ENCODE measurements at regions not wholly inside any gene's neighbourhood (a gene's known extent, or its start where the extent isn't known, plus 50 kb on each side); places are given as distances from the start of the nearest gene placed in this dataset. TPM values are rescaled to one million over a fixed set of nuclear protein-coding genes. Genes with fewer than 3 reads are reported as not detected.

GRCh38 chr4:1459722-1460511 is 53.7 kb upstream of the NKX1-1 start:
- Histone ChIP-seq H3K9ac (ENCODE audit: insufficient read depth in 1 of 2, low read length in 2 of 2) (no peak overlapping the region), H3K27ac (ENCODE audit: low read depth in 1 of 2, low read length in 1 of 2) (no peak overlapping the region), H3K4me3 (no peak overlapping the region), H3K27me3 (ENCODE audit: control insufficient read depth in 3 of 3, insufficient read depth in 3 of 3, low read length in 2 of 3) (peaks cover 12 to 23% (median 14%) of the 10 kb centered on the region in 3 donors), H3K9me3 (ENCODE audit: control insufficient read depth in 4 of 4, insufficient read depth in 3 of 4, low read length in 3 of 4) (peaks cover 0 to 5% (median 0%) of the 10 kb centered on the region in 4 donors), H3K4me1 (ENCODE audit: control insufficient read depth in 5 of 5, insufficient read depth in 5 of 5, low read length in 5 of 5) (no peaks in the 10 kb centered on the region), H3K36me3 (ENCODE audit: control insufficient read depth in 4 of 4, insufficient read depth in 4 of 4, low read length in 4 of 4) (no peaks in the 10 kb centered on the region)
- DNase-seq = no peak
- WGBS, 2 donors = 58 to 62% methylated on average over 23 to 26 of the region's 26 CpGs
- TF ChIP-seq, protein P1, sequence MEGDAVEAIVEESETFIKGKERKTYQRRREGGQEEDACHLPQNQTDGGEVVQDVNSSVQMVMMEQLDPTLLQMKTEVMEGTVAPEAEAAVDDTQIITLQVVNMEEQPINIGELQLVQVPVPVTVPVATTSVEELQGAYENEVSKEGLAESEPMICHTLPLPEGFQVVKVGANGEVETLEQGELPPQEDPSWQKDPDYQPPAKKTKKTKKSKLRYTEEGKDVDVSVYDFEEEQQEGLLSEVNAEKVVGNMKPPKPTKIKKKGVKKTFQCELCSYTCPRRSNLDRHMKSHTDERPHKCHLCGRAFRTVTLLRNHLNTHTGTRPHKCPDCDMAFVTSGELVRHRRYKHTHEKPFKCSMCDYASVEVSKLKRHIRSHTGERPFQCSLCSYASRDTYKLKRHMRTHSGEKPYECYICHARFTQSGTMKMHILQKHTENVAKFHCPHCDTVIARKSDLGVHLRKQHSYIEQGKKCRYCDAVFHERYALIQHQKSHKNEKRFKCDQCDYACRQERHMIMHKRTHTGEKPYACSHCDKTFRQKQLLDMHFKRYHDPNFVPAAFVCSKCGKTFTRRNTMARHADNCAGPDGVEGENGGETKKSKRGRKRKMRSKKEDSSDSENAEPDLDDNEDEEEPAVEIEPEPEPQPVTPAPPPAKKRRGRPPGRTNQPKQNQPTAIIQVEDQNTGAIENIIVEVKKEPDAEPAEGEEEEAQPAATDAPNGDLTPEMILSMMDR (IDR thresholded peaks at IDR 0.05; ENCODE audit: control extremely low read depth, extremely low read depth) = no peak
- no peak for ATAC-seq (ENCODE audit: insufficient read depth, low FRiP score)

DNA sequence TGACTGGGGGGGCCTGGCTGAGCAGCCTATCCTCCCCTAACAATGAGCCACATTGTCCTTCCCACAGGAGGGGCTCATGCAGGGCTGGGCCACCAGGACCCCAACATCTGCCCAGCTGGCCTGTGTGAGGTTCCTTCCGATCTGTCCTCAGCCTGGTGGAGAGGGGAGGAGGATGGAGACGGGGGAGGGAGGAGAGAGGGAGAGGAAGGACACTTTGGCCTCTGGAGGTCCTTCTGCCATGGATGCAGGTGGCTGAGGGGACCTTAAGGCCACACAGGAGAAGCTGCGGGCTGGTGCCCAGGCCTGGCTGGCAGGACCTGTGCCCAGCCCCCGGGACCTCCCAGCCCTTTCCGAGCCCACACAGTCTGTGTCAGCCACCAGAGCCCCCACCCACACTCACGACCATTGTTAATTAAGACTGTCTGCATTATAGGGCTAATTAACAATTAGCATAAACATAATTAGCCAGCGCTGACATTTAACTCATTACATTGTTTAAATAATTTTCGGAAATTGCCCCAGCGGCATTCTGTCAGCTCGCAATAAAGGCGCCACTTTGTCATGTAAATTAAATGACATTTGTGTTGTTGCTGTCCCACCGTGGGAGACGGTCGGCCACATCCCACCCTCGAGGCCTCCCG is 53.0 kb upstream of the NKX1-1 start:
- H3K9ac ChIP-seq (ENCODE audit: insufficient read depth in 1 of 2, low read length in 2 of 2) = no peak overlapping the region
- H3K4me3 ChIP-seq = no peak overlapping the region
- no peak for DNase-seq
- no peak for ATAC-seq (ENCODE audit: insufficient read depth, low FRiP score)
- H3K9me3 ChIP-seq (ENCODE audit: control insufficient read depth in 4 of 4, insufficient read depth in 3 of 4, low read length in 3 of 4) = peaks cover 0 to 8% (median 0%) of the 10 kb centered on the region in 4 donors
- peaks cover 12 to 24% (median 14%) of the 10 kb centered on the region in 3 donors for H3K27me3 ChIP-seq (ENCODE audit: control insufficient read depth in 3 of 3, insufficient read depth in 3 of 3, low read length in 2 of 3)
- H3K4me1 ChIP-seq (ENCODE audit: control insufficient read depth in 5 of 5, insufficient read depth in 5 of 5, low read length in 5 of 5) = no peaks in the 10 kb centered on the region
- no peaks in the 10 kb centered on the region for H3K36me3 ChIP-seq (ENCODE audit: control insufficient read depth in 4 of 4, insufficient read depth in 4 of 4, low read length in 4 of 4)
- WGBS, 2 donors = 38 to 39% methylated on average over 16 of the region's 16 CpGs
- TF ChIP-seq, protein P1 (IDR thresholded peaks at IDR 0.05; ENCODE audit: control extremely low read depth, extremely low read depth) = no peak
- no peak overlapping the region for H3K27ac ChIP-seq (ENCODE audit: low read depth in 1 of 2, low read length in 1 of 2)

GRCh38 chr4:1458581-1458980 is 52.3 kb upstream of the NKX1-1 start:
- DNase-seq (no peak), ATAC-seq (ENCODE audit: insufficient read depth, low FRiP score) (no peak)
- H3K36me3 ChIP-seq (ENCODE audit: control insufficient read depth in 4 of 4, insufficient read depth in 4 of 4, low read length in 4 of 4) = no peaks in the 10 kb centered on the region
- TF ChIP-seq, protein P1 (IDR thresholded peaks at IDR 0.05; ENCODE audit: control extremely low read depth, extremely low read depth) = no peak
- H3K4me1 ChIP-seq (ENCODE audit: control insufficient read depth in 5 of 5, insufficient read depth in 5 of 5, low read length in 5 of 5) = no peaks in the 10 kb centered on the region
- no peak overlapping the region for H3K4me3 ChIP-seq
- H3K27ac ChIP-seq (ENCODE audit: low read depth in 1 of 2, low read length in 1 of 2) = no peak overlapping the region
- 55 to 63% methylated on average over 3 of the region's 3 CpGs for WGBS, 2 donors
- no peak overlapping the region for H3K9ac ChIP-seq (ENCODE audit: insufficient read depth in 1 of 2, low read length in 2 of 2)
- peaks cover 0 to 8% (median 2%) of the 10 kb centered on the region in 4 donors for H3K9me3 ChIP-seq (ENCODE audit: control insufficient read depth in 4 of 4, insufficient read depth in 3 of 4, low read length in 3 of 4)
- H3K27me3 ChIP-seq (ENCODE audit: control insufficient read depth in 3 of 3, insufficient read depth in 3 of 3, low read length in 2 of 3) = peaks cover 12 to 28% (median 14%) of the 10 kb centered on the region in 3 donors

Small RNA genes in the stretch of these regions (small RNA-seq; reads per million reads assigned to genes)
- not detected for gene AC147067.2 (ENCODE audit: low replicate concordance)
